ENCODE measurements at regions not wholly inside any gene's neighbourhood (a gene's known extent, or its start where the extent isn't known, plus 50 kb on each side); places are given as distances from the start of the nearest gene placed in this dataset.

DNA sequence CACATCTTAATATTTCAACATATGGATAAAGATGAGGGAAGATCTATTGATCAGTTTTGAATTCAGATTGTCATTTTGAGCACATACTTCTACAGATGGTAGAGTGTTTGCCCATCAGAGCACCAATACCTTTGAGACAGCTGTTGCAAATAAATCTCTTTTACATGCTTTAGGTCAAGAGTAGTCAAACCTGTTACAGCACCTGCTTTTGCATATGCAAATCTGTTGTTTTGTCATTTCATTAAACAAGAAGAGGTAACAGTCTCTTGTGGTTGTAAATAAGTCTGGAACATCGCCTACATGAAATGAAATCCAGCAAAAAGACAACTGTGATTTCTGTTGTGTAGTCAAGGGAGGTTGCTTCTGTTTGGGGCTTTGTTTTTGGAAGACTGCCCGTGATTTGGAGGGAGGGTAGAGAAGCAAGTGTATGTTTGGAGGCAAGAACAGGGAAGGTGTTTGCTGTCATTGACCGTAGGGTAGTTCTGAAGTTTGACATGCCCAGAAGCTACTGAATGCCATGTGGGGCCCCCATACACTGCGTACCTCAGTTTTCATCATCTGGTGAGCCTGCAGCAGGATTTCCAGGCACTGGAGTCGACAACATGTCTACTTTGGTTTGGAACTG, 233.6 kb upstream of the PPP1R3A start (continued):
- TF ChIP-seq, protein P1, sequence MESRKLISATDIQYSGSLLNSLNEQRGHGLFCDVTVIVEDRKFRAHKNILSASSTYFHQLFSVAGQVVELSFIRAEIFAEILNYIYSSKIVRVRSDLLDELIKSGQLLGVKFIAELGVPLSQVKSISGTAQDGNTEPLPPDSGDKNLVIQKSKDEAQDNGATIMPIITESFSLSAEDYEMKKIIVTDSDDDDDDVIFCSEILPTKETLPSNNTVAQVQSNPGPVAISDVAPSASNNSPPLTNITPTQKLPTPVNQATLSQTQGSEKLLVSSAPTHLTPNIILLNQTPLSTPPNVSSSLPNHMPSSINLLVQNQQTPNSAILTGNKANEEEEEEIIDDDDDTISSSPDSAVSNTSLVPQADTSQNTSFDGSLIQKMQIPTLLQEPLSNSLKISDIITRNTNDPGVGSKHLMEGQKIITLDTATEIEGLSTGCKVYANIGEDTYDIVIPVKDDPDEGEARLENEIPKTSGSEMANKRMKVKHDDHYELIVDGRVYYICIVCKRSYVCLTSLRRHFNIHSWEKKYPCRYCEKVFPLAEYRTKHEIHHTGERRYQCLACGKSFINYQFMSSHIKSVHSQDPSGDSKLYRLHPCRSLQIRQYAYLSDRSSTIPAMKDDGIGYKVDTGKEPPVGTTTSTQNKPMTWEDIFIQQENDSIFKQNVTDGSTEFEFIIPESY (IDR thresholded peaks at IDR 0.05; ENCODE audit: extremely low read depth, insufficient replicate concordance, low read length): no peak
- TF ChIP-seq JUND (IDR thresholded peaks at IDR 0.05) (no peak), POLR2AphosphoS5 (IDR thresholded peaks at IDR 0.05; ENCODE audit: low read depth, low read length) (no peak), SIN3A (IDR thresholded peaks at IDR 0.05; ENCODE audit: low read depth) (no peak), CBX3 (IDR thresholded peaks at IDR 0.05; ENCODE audit: low read depth) (no peak), CTCF (IDR thresholded peaks at IDR 0.05 in 2 of 3, conservative IDR thresholded peaks at IDR 0.05 in 1 of 3; ENCODE audit: borderline replicate concordance in 1 of 3, insufficient read depth in 1 of 3, low read depth in 2 of 3, low read length in 2 of 3) (no peak)

DNA sequence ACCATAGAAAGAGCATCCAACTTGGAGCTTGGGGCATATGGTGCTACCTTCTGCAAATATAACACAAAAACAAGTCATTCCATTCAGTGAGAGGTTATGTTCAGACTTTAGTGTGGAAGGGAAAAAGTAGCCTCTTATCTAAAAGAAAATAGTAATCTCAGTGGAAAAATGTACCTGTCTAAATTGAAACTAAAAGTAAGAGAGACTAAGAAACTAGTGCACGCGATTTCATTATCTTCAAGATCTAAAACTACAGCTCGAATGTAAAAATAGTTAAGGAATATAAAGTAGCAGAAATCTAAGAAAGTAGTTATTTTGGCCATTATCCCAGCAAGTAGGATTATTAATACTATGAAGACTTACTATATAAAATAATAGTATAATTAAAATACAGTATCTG, 233.0 kb upstream of the PPP1R3A start:
- Histone ChIP-seq H3K27ac (ENCODE audit: low read depth, low read length) (no peak overlapping the region), H3K9me3 (ENCODE audit: control insufficient read depth in 1 of 2, insufficient read depth in 1 of 2, low read depth in 1 of 2, low read length in 2 of 2) (no peaks in the 10 kb centered on the region), H3K79me2 (ENCODE audit: insufficient read depth, low read length) (no peaks in the 10 kb centered on the region), H3K36me3 (ENCODE audit: control insufficient read depth in 1 of 2, insufficient read depth in 2 of 2, low read length in 2 of 2) (no peaks in the 10 kb centered on the region), H3K4me1 (ENCODE audit: control insufficient read depth in 1 of 2, insufficient read depth in 2 of 2, low read length in 2 of 2) (no peaks in the 10 kb centered on the region), H3K9ac (ENCODE audit: low read length) (no peak overlapping the region), H3K4me2 (ENCODE audit: low read length) (no peak overlapping the region), H3K27me3 (ENCODE audit: insufficient read depth, low read length) (no peaks in the 10 kb centered on the region), H3K4me3 (replicated peaks in 1 of 2; ENCODE audit: low read depth in 1 of 2, low read length in 2 of 2) (no peak overlapping the region), H4K20me1 (ENCODE audit: insufficient read depth) (no peaks in the 10 kb centered on the region), H3K9me2 (ENCODE audit: insufficient read depth) (no peaks in the 10 kb centered on the region), H2AFZ (ENCODE audit: low read depth, low read length, poor library complexity, severe bottlenecking) (no peak overlapping the region)
- TF ChIP-seq ELF1 (IDR thresholded peaks at IDR 0.05; ENCODE audit: borderline replicate concordance, low read depth) (no peak), CBX3 (IDR thresholded peaks at IDR 0.05; ENCODE audit: low read depth) (no peak), ZNF274 (IDR thresholded peaks at IDR 0.05; ENCODE audit: low read depth, low read length) (no peak)
- intact Hi-C loops (cut with micrococcal nuclease): no loop called here
- ChIA-PET RAD21 (ENCODE audit: low non-redundant PET in 1 of 2, low total read pairs in 2 of 2, uncharacterized antibody in 2 of 2, unreplicated experiment in 2 of 2) (no interaction called here), CTCF (no interaction called here), POLR2A (no interaction called here)
- DNase-seq (ENCODE audit: low read depth, low spot score) (no peak), ATAC-seq (no peak)
- BruUV-seq (replicated peaks): no TSS peak

Measured in HCT116 (cell line).